SKM-1 treated with dmso at 0.1 percent for 144 hours (cell line): ENCODE measurements at regions not wholly inside any gene's neighbourhood (a gene's known extent, or its start where the extent isn't known, plus 50 kb on each side); places are given as distances from the start of the nearest gene placed in this dataset.

Experiments
- DNase-seq: peaks from one replicate; lab custom pipeline; 2025; ENCODE audit not compliant: unreplicated experiment; lab: John Stamatoyannopoulos, UW

DNA sequence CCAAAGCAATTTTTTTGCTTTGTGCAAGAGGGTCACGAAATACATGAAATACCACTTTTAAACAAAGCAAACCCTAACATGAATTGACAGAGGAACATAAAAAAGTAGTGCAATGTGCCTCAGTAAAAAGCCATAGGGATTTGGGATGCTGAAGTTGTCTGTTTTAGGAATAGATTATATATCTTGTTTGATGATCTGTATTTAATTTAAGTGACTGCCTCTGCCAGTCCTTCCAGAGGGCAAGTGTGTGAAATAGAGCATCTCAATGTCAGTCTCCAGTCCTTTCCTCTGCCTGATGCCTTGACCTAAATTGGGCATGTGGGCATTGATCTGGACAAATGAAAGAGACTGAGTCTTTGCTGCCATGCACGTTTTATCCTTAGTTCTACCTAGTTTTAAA lies 222.8 kb downstream of the PTPRC start:
- no peak for DNase-seq

DNA sequence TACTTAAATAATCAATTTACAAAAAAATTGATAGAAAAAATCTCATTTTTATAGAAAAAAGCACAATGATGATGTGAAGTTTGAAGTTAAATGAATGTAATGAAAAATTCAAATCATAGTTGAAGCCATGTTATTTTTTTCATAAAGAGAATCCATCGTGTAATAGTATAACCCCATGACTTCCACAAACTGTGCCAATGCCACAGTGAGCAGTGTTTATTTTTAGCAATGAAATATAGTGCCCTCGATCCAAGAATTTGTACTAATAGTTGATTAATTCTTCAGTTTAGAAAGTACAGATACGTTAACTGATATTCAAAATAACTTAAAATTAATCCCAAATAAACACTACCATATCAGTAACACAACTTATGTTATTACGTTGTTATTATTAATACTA lies 225.9 kb downstream of the PTPRC start:
- DNase-seq: no peak

DNA sequence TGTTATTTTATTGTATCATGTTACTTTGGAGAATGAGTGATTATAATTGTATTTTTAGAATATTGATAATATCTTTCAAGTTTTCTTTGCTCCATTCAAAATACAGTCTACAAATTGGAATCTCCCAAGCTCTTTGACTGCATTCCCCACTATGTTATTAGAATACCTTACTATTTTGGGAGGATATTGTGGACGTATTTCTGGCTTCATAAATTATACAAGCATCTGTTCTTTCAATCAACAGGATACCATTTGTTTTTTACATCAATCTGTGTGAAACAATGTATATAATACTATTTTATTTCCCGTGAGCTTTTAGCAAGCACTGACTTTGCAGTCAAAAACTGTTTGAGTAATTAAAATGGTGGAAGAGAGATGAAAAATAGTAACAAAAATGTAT lies 226.5 kb downstream of the PTPRC start:
- no peak for DNase-seq

DNA sequence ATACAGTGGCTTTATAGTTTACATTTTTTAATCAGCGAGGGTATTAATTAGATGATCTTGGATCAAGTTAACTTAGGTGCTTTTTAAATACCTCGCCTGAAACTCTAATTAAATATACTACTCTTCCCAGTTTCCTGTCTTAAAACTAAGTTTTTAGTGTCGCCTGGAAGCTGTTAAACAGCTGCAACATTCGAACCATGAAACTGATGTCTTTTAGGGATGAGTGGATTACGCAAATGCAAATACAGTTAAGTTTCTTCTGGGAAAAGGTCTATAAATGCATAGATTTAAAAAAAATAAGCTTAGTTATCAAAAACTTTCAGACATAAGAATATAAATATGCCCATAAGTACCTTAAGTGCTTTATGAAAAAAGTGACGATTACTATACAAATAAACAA lies 228.3 kb downstream of the PTPRC start:
- no peak for DNase-seq

- DNase-seq: no peak
Observed at GRCh38 chr1:198873696-198874230, 234.9 kb downstream of the PTPRC start.

DNA sequence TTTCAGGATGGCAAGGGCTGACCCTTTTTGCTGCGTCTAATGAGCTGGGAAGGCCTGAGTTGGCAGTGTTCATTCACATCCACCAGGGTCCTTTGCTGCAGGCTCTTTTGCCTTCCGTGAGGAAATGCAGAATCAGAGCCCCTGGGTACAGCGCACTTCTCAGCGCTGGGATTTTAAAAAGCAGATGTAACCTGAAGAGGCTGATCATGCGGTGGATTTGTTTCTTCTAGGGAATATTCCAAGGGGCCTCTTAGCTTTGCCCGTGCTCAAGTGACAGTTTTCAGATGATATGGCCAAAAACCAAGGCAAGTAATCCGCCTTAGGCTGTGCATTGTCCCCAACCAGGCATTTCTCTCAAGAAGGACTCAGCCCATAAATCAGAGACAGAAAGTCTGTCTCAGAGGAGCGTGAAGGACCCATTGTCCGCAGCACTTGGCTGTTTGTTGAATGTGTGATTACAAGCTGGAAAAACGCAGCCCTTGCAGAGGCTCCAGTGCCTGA lies 237.6 kb downstream of the PTPRC start:
- no peak for DNase-seq

- no peak for DNase-seq
Observed at GRCh38 chr1:198878566-198878965, 239.7 kb downstream of the PTPRC start.

DNA sequence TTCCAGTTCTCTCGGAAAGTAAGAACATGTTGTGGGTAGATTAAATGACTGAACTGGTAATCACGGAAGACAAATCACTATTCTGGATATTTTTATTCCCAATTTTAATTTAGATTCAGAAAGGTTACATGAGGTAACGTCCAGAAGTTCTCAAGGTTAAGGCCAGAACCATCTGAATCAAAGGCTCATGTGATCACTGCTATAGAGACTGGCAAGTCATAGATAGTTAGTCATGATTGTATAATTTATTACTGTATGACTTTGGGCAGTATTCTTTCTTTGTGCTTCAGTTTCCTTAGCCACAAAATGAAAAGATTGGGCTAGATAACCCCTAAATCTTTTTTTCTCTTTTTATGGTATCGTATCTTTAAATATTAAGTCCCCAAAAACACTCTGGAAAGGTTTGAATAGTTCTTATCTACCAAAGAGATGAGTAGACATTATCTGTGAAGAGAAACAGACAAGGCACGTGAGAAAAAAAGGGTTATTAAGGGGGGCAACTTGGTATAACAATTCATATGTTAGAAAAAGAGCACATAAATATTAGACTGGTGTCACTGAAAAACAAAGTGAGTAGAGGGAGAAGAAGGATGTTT lies 241.0 kb downstream of the PTPRC start:
- no peak for DNase-seq

DNA sequence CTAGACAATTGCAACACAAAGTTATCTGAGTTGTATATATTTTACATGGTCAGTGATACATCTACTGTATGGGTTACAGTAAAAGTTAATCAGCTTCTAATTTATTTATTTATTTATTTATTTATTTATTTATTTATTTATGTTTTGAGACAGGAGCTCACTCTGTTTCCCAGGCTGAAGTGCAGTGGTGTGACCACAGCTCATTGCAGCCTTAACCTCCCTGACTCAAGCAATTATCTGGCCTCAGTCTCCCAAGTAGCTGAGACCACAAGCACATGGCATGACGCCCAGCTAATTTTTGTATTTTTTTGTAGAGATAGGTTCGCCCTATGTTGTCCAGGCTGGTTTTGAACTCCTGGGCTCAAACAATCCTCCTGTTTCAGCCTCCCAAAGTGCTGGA lies 241.6 kb downstream of the PTPRC start:
- no peak for DNase-seq

DNA sequence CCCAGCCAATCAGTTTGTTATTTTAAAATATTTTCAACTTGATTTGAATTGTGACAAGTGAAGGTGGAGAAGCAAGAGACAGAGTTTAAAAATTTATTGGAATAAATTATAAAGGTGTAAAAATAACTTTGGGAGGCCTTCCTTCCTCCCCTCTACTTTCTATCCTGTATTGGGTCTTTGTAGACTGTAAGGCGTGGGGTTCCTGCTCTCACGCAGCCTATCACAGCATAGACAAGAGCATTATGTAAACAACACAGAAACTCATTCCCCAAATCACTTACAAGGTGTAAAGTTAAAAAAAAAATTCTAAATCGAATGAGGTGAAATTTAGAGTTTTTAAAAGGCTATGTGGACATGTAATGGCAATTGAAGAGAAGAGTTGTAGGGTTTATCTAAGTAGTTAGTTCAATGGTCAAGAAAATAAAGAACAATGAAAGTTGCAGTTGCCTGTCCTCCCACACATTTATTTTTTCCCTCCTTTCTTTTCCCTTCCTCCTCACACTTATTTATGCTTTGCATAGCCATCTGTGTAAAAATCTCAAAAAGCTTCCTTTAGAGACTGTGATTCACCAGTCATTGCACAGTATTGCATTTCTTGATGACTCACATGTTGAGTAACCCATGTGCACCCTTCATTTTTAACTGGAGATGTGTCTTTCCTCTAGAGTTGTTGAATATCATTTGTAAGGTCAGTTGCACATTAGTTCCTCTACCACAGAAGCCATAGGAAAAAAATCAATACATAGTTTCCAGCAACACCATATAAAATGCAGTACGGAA lies 242.2 kb downstream of the PTPRC start:
- peak; percentile 87 for DNase-seq

DNA sequence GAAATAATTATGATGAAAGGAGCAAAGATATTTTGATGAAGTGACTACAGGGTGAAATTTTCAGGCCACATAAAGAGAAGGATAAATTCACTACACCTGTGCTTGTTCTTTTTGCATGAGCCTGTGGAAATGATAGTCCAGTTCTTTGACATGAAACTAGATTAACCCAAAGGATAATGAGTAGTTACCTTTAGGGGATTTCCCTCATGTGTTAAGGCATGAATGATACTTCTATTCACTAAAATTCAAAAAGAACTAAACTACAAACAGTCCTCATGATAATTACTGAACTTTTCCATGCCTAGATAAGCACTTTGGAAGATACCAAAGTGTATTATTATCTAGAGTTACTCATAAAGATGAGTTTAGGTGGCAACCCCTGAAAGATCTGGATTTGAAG lies 244.3 kb downstream of the PTPRC start:
- no peak for DNase-seq

DNA sequence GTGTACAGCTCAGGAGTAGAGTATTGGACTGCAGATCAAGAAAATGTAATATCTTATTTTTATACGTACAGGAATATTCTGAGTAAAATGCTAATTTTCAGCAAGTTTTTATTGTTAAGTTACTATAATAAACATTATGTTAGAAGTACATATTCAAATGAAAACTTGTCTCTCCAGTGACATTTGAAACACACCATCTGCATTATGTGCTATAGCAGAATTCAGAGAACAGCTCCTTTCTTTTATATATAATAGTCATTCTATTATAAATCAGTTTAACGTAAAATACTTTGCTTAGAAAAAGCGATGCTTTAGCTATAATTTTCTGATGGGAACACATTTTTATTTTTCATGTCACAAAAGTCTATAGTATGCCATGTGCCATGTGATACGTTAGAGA lies 249.0 kb downstream of the PTPRC start:
- no peak for DNase-seq

- DNase-seq: no peak
Observed at GRCh38 chr1:198888379-198888943, 249.6 kb downstream of the PTPRC start.

GRCh38 chr1:198889101-198889500 lies 250.3 kb downstream of the PTPRC start:
- no peak for DNase-seq

DNA sequence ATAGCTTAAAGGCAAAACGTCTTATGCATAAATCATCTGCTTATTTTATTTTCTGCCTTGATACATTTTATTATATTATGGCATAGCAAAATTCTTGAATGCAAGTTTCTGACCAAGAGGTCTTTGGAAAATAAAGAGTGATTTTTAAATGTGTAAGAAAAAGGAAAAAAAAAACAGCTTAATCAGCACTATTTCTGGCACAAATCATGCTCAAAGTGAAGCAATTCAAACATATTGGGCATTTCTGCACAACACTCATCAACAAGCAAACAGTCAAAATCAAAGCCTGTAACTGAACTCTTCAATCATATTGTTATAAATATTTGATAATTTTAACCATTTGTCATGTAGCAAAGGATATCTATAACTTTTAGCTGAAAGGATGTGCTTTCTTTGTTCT lies 250.9 kb downstream of the PTPRC start:
- no peak for DNase-seq

DNA sequence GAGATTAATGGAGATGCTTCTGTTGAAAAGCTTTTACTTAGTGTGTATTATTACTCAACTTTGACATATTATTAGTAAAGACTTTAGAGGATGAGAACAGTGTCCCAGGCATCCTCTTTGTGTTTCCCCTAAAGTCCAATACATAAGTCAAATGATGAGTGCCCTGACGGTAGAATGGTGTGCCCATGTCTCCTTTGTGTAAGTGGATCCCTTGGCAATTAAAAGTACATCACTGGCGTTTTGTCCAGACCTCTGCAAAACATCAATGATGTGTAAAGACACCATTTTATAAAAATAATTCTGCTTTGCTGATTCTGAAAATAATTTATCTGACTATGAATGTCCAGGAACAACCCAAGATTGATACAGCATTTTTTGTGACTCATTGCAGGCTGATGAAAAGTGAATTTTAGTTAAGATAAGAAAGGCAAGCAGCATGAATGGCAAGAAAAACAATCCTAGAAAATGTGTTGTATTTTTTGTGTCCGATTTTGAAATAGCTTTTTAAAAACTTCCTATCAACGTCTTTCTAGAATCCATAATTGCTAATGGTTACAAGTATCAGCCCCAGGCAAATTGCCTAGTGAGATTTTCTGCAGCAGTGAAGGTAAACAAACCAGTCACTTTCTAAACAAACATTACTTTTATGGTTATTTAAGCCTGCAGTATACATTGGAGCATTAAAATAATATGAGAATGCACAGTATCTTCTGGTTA lies 251.5 kb downstream of the PTPRC start:
- no peak for DNase-seq

GRCh38 chr1:198892065-198892464 lies 253.2 kb downstream of the PTPRC start:
- DNase-seq: no peak

- no peak for DNase-seq
Observed at GRCh38 chr1:198893141-198893540, 254.3 kb downstream of the PTPRC start.

DNA sequence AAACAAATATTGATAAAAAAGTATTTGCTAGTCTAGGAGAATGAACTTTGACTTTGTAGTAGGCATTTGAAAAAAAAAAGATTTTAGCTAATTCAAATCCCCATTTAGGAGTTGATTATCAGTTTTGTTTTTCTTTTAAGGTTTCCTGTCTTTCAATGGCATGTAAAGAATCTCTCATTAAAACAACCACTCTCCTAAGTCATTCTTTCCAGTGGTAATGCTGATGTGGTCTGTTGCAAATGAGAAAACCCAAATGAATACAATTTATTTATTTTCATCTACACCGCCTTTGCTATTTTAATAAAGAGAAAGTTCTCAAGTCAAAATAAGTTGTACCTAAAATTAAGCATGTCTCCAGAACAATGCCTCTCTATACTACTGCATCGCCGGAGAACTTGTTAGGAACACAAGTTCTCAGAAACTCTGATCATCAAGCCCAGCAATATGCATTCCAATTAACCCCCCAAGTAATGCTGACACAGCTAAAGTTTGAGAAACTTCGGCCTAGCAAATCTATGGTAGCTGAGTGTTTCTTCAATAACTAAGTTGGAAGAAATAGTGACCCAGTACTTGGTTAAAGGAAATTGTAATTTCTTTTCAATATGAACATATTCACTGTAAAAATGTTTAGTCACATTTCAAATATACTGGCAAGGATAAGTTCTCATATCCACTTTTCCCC lies 255.1 kb downstream of the PTPRC start:
- no peak for DNase-seq

DNA sequence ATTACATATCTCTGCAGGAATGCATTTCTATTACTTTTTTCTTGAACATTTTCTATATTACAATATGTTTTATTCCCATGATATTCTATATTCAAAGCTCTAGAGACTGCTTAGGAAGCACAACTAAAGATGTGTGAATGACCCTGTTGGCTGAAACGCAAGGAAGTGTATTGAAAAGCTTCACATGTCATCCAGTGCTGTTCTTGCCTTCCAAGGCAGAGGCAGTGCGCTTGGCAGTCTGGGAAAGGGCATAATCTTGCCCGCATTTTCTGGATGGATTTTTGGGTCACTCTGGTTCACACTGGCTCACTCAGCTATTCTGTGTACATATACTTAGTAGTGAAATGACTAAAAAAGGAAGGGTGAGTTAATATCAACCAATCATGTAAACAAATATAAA lies 262.4 kb downstream of the PTPRC start:
- DNase-seq: no peak

DNA sequence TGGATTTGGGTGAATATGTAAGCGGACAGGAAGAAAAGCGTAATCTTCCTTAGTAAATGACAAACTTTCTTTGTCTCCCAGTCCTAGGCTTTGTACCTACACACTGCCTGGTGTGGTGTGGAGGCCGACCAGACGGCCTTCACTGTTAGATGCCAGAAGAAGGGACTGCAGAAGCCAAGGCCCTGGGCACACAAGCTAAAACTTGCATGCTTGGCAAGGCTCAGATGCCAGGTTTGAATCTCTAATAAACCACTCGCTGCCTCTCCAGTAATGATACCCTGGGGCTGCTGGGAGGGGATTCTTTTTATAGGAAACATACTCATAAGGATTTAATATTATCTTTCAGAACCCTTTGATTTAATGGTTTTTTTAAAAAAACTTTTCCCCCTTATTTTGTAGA lies 263.8 kb downstream of the PTPRC start:
- DNase-seq: no peak
